MM.1S (cell line): ENCODE measurements at regions not wholly inside any gene's neighbourhood (a gene's known extent, or its start where the extent isn't known, plus 50 kb on each side); places are given as distances from the start of the nearest gene placed in this dataset.

Experiments used
- CTCF ChIP-seq: fragments of 300-600 bp; sonication (generic); IDR thresholded peaks from 2 replicates; pipeline ENCODE4 v1.5.1; 2016; ENCODE audit warnings: antibody characterized with exemption, low read length, mixed read lengths
- EZH2 ChIP-seq: fragments of 300-600 bp; sonication (generic); optimal IDR thresholded peaks from 2 replicates; pipeline ENCODE3; 2017; ENCODE audit warnings: low read depth, mild to moderate bottlenecking, antibody characterized with exemption, low read length, mixed read lengths
- EZH2phosphoT487 ChIP-seq: fragments of 300-600 bp; sonication (generic); IDR thresholded peaks from 2 replicates; pipeline ENCODE4 v1.6.1; 2018; ENCODE audit warnings: antibody characterized with exemption, low read length

GRCh38 chr10:129043691-129044090 is 423.4 kb upstream of the MGMT start:
- TF ChIP-seq EZH2 (no peak), CTCF (no peak), EZH2phosphoT487 (no peak)
